ENCODE measurements at regions not wholly inside any gene's neighbourhood (a gene's known extent, or its start where the extent isn't known, plus 50 kb on each side); places are given as distances from the start of the nearest gene placed in this dataset.
"Not testable (repeated sequence)": the region's sequence is repeated elsewhere in the genome, so short reads cannot be mapped to it uniquely, and the experiment has no call there.

- CTCF ChIA-PET, result no interaction called here
- H3K4me3 ChIP-seq (ENCODE audit: low read depth, low read length, poor library complexity, severe bottlenecking), result no peak overlapping the region
- no TSS peak for BruUV-seq (replicated peaks)
- intact Hi-C loops (cut with micrococcal nuclease; ENCODE audit: unreplicated experiment), result no loop called here
- no peaks in the 10 kb centered on the region for H3K36me3 ChIP-seq (ENCODE audit: insufficient read depth, low read length, poor library complexity, severe bottlenecking)
- POLR2A ChIA-PET (ENCODE audit: low non-redundant PET), result no interaction called here
- no peak for TF ChIP-seq CTCF (conservative IDR thresholded peaks at IDR 0.05; ENCODE audit: low read depth, low read length)
- TF ChIP-seq EZH2 (IDR thresholded peaks at IDR 0.05; ENCODE audit: borderline replicate concordance, low read depth, low read length, poor library complexity, severe bottlenecking), result no peak
- no peaks in the 10 kb centered on the region for H3K9me3 ChIP-seq (ENCODE audit: low read depth, low read length, poor library complexity, severe bottlenecking)
- no peaks in the 10 kb centered on the region for H3K4me1 ChIP-seq (ENCODE audit: insufficient read depth, low read length, poor library complexity, severe bottlenecking)
- DNase-seq (ENCODE audit: low spot score), result no peak
- H3K27ac ChIP-seq (ENCODE audit: low read depth, low read length, poor library complexity, severe bottlenecking), result no peak overlapping the region
- H3K27me3 ChIP-seq (replicated peaks; ENCODE audit: insufficient read depth, low read depth, low read length, poor library complexity), result no peaks in the 10 kb centered on the region
Measured at GRCh38 chr1:14347776-14348175, 250.7 kb upstream of the KAZN start.

GRCh38 chr1:14350197-14350596 lies 248.3 kb upstream of the KAZN start:
- H3K36me3 ChIP-seq (ENCODE audit: insufficient read depth, low read length, poor library complexity, severe bottlenecking), result no peaks in the 10 kb centered on the region
- intact Hi-C loops (cut with micrococcal nuclease; ENCODE audit: unreplicated experiment), result no loop called here
- no peak for DNase-seq (ENCODE audit: low spot score)
- CTCF ChIA-PET, result no interaction called here
- no peaks in the 10 kb centered on the region for H3K27me3 ChIP-seq (replicated peaks; ENCODE audit: insufficient read depth, low read depth, low read length, poor library complexity)
- no peaks in the 10 kb centered on the region for H3K9me3 ChIP-seq (ENCODE audit: low read depth, low read length, poor library complexity, severe bottlenecking)
- POLR2A ChIA-PET (ENCODE audit: low non-redundant PET), result no interaction called here
- TF ChIP-seq CTCF (conservative IDR thresholded peaks at IDR 0.05; ENCODE audit: low read depth, low read length), result no peak
- TF ChIP-seq EZH2 (IDR thresholded peaks at IDR 0.05; ENCODE audit: borderline replicate concordance, low read depth, low read length, poor library complexity, severe bottlenecking), result no peak
- no peaks in the 10 kb centered on the region for H3K4me1 ChIP-seq (ENCODE audit: insufficient read depth, low read length, poor library complexity, severe bottlenecking)
- H3K4me3 ChIP-seq (ENCODE audit: low read depth, low read length, poor library complexity, severe bottlenecking), result no peak overlapping the region
- no peak overlapping the region for H3K27ac ChIP-seq (ENCODE audit: low read depth, low read length, poor library complexity, severe bottlenecking)
- BruUV-seq (replicated peaks), result no TSS peak

GRCh38 chr1:14352897-14353296 lies 245.6 kb upstream of the KAZN start:
- H3K9me3 ChIP-seq (ENCODE audit: low read depth, low read length, poor library complexity, severe bottlenecking), result no peaks in the 10 kb centered on the region
- ChIA-PET POLR2A (ENCODE audit: low non-redundant PET) (no interaction called here), CTCF (interaction anchor here (0.7 kb wide), 1 partner anchor 100 kb away, joined by 5 read pairs; no protein-coding TSS in a partner anchor)
- H3K4me1 ChIP-seq (ENCODE audit: insufficient read depth, low read length, poor library complexity, severe bottlenecking), result no peaks in the 10 kb centered on the region
- no peaks in the 10 kb centered on the region for H3K27me3 ChIP-seq (replicated peaks; ENCODE audit: insufficient read depth, low read depth, low read length, poor library complexity)
- no peak for DNase-seq (ENCODE audit: low spot score)
- H3K27ac ChIP-seq (ENCODE audit: low read depth, low read length, poor library complexity, severe bottlenecking), result no peak overlapping the region
- H3K4me3 ChIP-seq (ENCODE audit: low read depth, low read length, poor library complexity, severe bottlenecking), result no peak overlapping the region
- intact Hi-C loops (cut with micrococcal nuclease; ENCODE audit: unreplicated experiment), result no loop called here
- no peaks in the 10 kb centered on the region for H3K36me3 ChIP-seq (ENCODE audit: insufficient read depth, low read length, poor library complexity, severe bottlenecking)
- no TSS peak for BruUV-seq (replicated peaks)
- TF ChIP-seq EZH2 (IDR thresholded peaks at IDR 0.05; ENCODE audit: borderline replicate concordance, low read depth, low read length, poor library complexity, severe bottlenecking) (no peak), CTCF (conservative IDR thresholded peaks at IDR 0.05; ENCODE audit: low read depth, low read length) (no peak)

- POLR2A ChIA-PET (ENCODE audit: low non-redundant PET); H3K4me1 ChIP-seq (ENCODE audit: insufficient read depth, low read length, poor library complexity, severe bottlenecking); H3K9me3 ChIP-seq (ENCODE audit: low read depth, low read length, poor library complexity, severe bottlenecking); H3K27me3 ChIP-seq (replicated peaks; ENCODE audit: insufficient read depth, low read depth, low read length, poor library complexity); BruUV-seq (replicated peaks); H3K4me3 ChIP-seq (ENCODE audit: low read depth, low read length, poor library complexity, severe bottlenecking); CTCF ChIA-PET; DNase-seq (ENCODE audit: low spot score); H3K36me3 ChIP-seq (ENCODE audit: insufficient read depth, low read length, poor library complexity, severe bottlenecking); H3K27ac ChIP-seq (ENCODE audit: low read depth, low read length, poor library complexity, severe bottlenecking): not testable (repeated sequence)
- intact Hi-C loops (cut with micrococcal nuclease; ENCODE audit: unreplicated experiment), result loop anchor here (10.0 kb wide), 1 partner anchor 246 kb away; no protein-coding TSS in a partner anchor
Measured at GRCh38 chr1:14361005-14361404, 237.5 kb upstream of the KAZN start.

All from A673 (cell line).